Suprapubic skin (tissue), 3 donors: ENCODE measurements at regions not wholly inside any gene's neighbourhood (a gene's known extent, or its start where the extent isn't known, plus 50 kb on each side); places are given as distances from the start of the nearest gene placed in this dataset.

ENCODE experiments used
- POLR2AphosphoS5 ChIP-seq, 3 donors: sonication (generic); formaldehyde crosslinking; IDR thresholded peaks; one replicate each; pipeline ENCODE4 v1.6.1; 2017; ENCODE audit warnings: antibody characterized with exemption in 3 of 3
- TF ChIP-seq, protein P1 (sequence below), 2 donors: fragments of 200-600 bp in 1 of 2; fragments of 450-650 bp in 1 of 2; sonication (generic) in 1 of 2; IDR thresholded peaks; one replicate each; pipeline ENCODE4 v1.5.1; 2016 to 2019; ENCODE audit warnings: antibody characterized with exemption in 2 of 2, mild to moderate bottlenecking in 1 of 2, moderate library complexity in 1 of 2

DNA sequence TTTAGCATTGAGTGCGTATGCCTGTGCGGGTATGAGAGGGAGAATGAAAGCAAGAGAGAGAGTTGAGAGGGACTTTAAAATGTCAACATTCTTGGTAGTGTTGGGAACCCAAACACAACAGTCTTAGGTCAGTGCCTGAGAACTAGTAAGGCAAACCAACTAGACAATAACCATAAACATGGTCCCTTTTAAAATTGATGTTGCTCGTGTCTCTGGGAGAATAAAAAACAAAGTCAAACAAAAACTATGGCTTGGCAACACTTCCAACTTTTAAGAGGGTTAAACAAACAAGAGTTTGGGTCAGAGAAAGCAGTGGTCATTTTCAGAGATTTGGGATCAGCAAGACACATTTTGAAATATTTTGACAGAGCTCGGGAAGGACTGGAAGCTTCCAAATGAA lies 146.7 kb upstream of the THBS1 start:
- TF ChIP-seq, protein P1, sequence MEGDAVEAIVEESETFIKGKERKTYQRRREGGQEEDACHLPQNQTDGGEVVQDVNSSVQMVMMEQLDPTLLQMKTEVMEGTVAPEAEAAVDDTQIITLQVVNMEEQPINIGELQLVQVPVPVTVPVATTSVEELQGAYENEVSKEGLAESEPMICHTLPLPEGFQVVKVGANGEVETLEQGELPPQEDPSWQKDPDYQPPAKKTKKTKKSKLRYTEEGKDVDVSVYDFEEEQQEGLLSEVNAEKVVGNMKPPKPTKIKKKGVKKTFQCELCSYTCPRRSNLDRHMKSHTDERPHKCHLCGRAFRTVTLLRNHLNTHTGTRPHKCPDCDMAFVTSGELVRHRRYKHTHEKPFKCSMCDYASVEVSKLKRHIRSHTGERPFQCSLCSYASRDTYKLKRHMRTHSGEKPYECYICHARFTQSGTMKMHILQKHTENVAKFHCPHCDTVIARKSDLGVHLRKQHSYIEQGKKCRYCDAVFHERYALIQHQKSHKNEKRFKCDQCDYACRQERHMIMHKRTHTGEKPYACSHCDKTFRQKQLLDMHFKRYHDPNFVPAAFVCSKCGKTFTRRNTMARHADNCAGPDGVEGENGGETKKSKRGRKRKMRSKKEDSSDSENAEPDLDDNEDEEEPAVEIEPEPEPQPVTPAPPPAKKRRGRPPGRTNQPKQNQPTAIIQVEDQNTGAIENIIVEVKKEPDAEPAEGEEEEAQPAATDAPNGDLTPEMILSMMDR (IDR thresholded peaks at IDR 0.05): no peak
- no peak for TF ChIP-seq POLR2AphosphoS5 (IDR thresholded peaks at IDR 0.05)
